Mucosa of descending colon (tissue), 3 donors: ENCODE measurements at regions not wholly inside any gene's neighbourhood (a gene's known extent, or its start where the extent isn't known, plus 50 kb on each side); places are given as distances from the start of the nearest gene placed in this dataset.

Source experiments
- ATAC-seq: fragments of 200-7000 bp; cut with Tn5 transposase; one replicate; pipeline ENCODE4 v1.9.1; 2020; ENCODE audit warnings: mild to moderate bottlenecking, moderate library complexity
- DNase-seq, 3 donors: peaks; one replicate each; pipeline ENCODE4 v3.0.0-alpha.2; 2020
- H3K36me3 ChIP-seq: fragments of 200-600 bp; one replicate; pipeline ENCODE4 v1.8.0; 2021; ENCODE audit warnings: low read depth, mild to moderate bottlenecking
- H3K4me1 ChIP-seq: fragments of 200-600 bp; one replicate; pipeline ENCODE4 v1.8.0; 2021; ENCODE audit warnings: low read depth, mild to moderate bottlenecking
- H3K4me3 ChIP-seq: fragments of 200-600 bp; one replicate; pipeline ENCODE4 v1.8.0; 2021; ENCODE audit warnings: mild to moderate bottlenecking
- H3K9me3 ChIP-seq: fragments of 200-600 bp; one replicate; pipeline ENCODE4 v1.8.0; 2021; ENCODE audit warnings: mild to moderate bottlenecking
- intact Hi-C, 2 donors: fragments of 100-400 bp; cut with DNase I in 1 of 2; cut with micrococcal nuclease in 1 of 2; formaldehyde crosslinking; loops; one replicate each; pipeline versions ENCODE4 v1.11.0 to v1.11.1; 2022; cut with DNase I, micrococcal nuclease
- TF ChIP-seq, protein P1 (sequence below): fragments of 200-600 bp; IDR thresholded peaks from one replicate; pipeline ENCODE4 v1.8.0; 2022; ENCODE audit warnings: antibody characterized with exemption, mild to moderate bottlenecking
- donor health status: DM: no; HTN: no; CAD: no; lungs with moderate emphysema.
- donor health status: DM: no; HTN: no; CAD: no.
- donor health status: DM: no; HTN: yes; CAD: no.

- ATAC-seq (no peak), DNase-seq (no peak)
- Histone ChIP-seq H3K4me1 (no peaks in the 10 kb centered on the region), H3K9me3 (no peaks in the 10 kb centered on the region), H3K4me3 (no peak overlapping the region), H3K36me3 (no peaks in the 10 kb centered on the region)
- intact Hi-C loops, result no loop called here
- TF ChIP-seq, protein P1, sequence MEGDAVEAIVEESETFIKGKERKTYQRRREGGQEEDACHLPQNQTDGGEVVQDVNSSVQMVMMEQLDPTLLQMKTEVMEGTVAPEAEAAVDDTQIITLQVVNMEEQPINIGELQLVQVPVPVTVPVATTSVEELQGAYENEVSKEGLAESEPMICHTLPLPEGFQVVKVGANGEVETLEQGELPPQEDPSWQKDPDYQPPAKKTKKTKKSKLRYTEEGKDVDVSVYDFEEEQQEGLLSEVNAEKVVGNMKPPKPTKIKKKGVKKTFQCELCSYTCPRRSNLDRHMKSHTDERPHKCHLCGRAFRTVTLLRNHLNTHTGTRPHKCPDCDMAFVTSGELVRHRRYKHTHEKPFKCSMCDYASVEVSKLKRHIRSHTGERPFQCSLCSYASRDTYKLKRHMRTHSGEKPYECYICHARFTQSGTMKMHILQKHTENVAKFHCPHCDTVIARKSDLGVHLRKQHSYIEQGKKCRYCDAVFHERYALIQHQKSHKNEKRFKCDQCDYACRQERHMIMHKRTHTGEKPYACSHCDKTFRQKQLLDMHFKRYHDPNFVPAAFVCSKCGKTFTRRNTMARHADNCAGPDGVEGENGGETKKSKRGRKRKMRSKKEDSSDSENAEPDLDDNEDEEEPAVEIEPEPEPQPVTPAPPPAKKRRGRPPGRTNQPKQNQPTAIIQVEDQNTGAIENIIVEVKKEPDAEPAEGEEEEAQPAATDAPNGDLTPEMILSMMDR, result no peak
Observed at GRCh38 chr2:19744456-19745199, 157.2 kb downstream of the TTC32 start.

GRCh38 chr2:19743641-19744040 is 158.1 kb downstream of the TTC32 start:
- H3K4me3 ChIP-seq, result no peak overlapping the region
- H3K4me1 ChIP-seq, result no peaks in the 10 kb centered on the region
- no peaks in the 10 kb centered on the region for H3K9me3 ChIP-seq
- H3K36me3 ChIP-seq, result no peaks in the 10 kb centered on the region
- DNase-seq (no peak), ATAC-seq (no peak)
- intact Hi-C loops, result no loop called here
- TF ChIP-seq, protein P1, result no peak

GRCh38 chr2:19742872-19743271 is 158.9 kb downstream of the TTC32 start:
- Histone ChIP-seq H3K4me1 (no peaks in the 10 kb centered on the region), H3K9me3 (no peaks in the 10 kb centered on the region), H3K4me3 (no peak overlapping the region), H3K36me3 (no peaks in the 10 kb centered on the region)
- intact Hi-C loops, result no loop called here
- TF ChIP-seq, protein P1, result no peak
- no peak for DNase-seq
- no peak for ATAC-seq

DNA sequence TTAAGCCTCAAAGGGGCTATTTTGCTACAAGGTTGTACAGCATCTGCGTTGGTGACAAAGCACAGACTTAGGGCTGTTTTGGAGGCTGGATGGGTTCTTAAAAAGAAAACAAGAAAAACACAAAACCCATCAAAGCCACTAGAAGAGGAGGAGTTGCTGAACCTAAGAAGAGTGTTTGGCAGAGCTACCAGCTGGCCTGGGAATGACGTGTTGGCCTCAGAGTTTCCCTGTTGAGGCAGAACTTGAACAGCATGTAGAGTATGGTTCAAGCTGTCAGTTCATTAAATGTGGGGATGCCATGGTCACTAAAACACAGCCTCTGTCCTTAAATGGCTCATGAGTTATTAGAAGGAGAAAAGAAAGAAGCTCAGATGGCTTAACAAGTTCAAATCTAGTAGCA is 162.5 kb downstream of the TTC32 start:
- Histone ChIP-seq H3K36me3 (no peaks in the 10 kb centered on the region), H3K4me1 (no peaks in the 10 kb centered on the region), H3K9me3 (no peaks in the 10 kb centered on the region), H3K4me3 (no peak overlapping the region)
- TF ChIP-seq, protein P1, result no peak
- ATAC-seq (peak; percentile 25), DNase-seq (no peak)
- intact Hi-C loops, result no loop called here

GRCh38 chr2:19738707-19739106 is 163.1 kb downstream of the TTC32 start:
- DNase-seq (peak in 1 of 3 donors; percentile 20), ATAC-seq (peak; percentile 45)
- Histone ChIP-seq H3K4me1 (no peaks in the 10 kb centered on the region), H3K4me3 (no peak overlapping the region), H3K36me3 (no peaks in the 10 kb centered on the region), H3K9me3 (no peaks in the 10 kb centered on the region)
- TF ChIP-seq, protein P1, result no peak
- intact Hi-C loops, result no loop called here
